Calu3 (cell line): ENCODE measurements at regions not wholly inside any gene's neighbourhood (a gene's known extent, or its start where the extent isn't known, plus 50 kb on each side); places are given as distances from the start of the nearest gene placed in this dataset.
"Not testable (repeated sequence)": the region's sequence is repeated elsewhere in the genome, so short reads cannot be mapped to it uniquely, and the experiment has no call there.

Experiments
- BruUV-seq: library from RNA; stranded (reverse); fragments of 400-500 nt; replicated peaks from 2 replicates; lab custom pipeline; 2021; lab: Mats Ljungman, UMichigan
- CTCF ChIA-PET: fragments of 300-600 bp; sonication (Branson Sonifier 250); formaldehyde crosslinking; loops from one replicate; lab custom pipeline; 2022; ENCODE audit warnings: antibody characterized with exemption; lab: Charles Lee
- DNase-seq: peaks from one replicate; pipeline ENCODE4 v3.0.0; 2022
- H3K27ac Mint-ChIP-seq: one replicate; pipeline ENCODE4 v1.8.0; 2022; ENCODE audit warnings: mixed read lengths; ENCODE audit not compliant: unreplicated experiment
- H3K27me3 Mint-ChIP-seq: one replicate; pipeline ENCODE4 v1.8.0; 2022; ENCODE audit warnings: mixed read lengths; ENCODE audit not compliant: unreplicated experiment
- H3K36me3 Mint-ChIP-seq: one replicate; pipeline ENCODE4 v1.8.0; 2022; ENCODE audit warnings: mild to moderate bottlenecking, moderate library complexity, mixed read lengths; ENCODE audit not compliant: insufficient read depth, unreplicated experiment
- H3K4me1 Mint-ChIP-seq: one replicate; pipeline ENCODE4 v1.8.0; 2022; ENCODE audit warnings: mild to moderate bottlenecking, low read depth, mixed read lengths; ENCODE audit not compliant: unreplicated experiment
- H3K4me3 Mint-ChIP-seq: one replicate; pipeline ENCODE4 v1.8.0; 2022; ENCODE audit warnings: mild to moderate bottlenecking, low read depth, moderate library complexity, mixed read lengths; ENCODE audit not compliant: unreplicated experiment
- H3K9me3 Mint-ChIP-seq: one replicate; pipeline ENCODE4 v1.8.0; 2022; ENCODE audit warnings: low read depth, mixed read lengths; ENCODE audit not compliant: unreplicated experiment
- CTCF ChIP-seq: fragments of 200-600 bp; IDR thresholded peaks from one replicate; pipeline ENCODE4 v1.8.0; 2022; ENCODE audit warnings: antibody characterized with exemption; ENCODE audit not compliant: unreplicated experiment
- intact Hi-C: fragments of 100-400 bp; cut with micrococcal nuclease; formaldehyde crosslinking; loops from one replicate; pipeline ENCODE4 v1.10.0; 2022; ENCODE audit not compliant: unreplicated experiment

DNA sequence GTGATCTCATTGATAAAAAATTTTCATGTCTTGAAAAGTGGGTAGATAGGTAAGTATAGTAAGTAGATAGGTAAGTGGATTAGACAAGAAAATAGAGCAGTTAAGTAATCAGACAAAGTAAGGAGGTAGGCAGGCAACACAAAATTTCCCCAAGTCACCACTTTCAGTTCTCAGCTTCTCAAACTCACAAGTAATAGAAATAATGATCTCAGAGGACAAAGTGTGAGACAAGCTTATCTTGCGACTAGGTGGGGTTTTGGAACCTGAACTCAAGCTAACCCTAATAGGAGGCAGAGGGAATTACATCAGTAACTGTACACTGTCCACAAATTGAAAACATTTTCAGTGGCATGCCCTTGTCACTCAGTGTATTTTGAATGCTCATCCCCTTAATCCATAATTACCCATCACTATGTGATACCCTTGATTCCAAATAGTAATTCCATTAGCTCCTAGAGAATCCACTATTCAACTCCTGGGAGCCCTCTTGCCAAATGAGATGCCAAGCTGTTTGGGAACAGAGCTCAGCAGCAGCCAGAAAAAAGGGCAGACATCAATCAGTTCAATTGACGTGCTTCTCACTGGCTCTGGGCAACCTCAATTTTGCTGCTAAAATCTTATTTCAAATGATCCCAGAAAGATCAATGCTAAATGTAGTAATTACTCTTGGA is 703.2 kb downstream of the XPNPEP1 start:
- TF ChIP-seq CTCF, result no peak
- Mint-ChIP-seq H3K27ac (no peak overlapping the region), H3K36me3 (no peaks in the 10 kb centered on the region), H3K4me1 (no peaks in the 10 kb centered on the region), H3K27me3 (no peaks in the 10 kb centered on the region), H3K4me3 (no peak overlapping the region), H3K9me3 (peaks cover 2% of the 10 kb centered on the region)
- intact Hi-C loops, result no loop called here
- no TSS peak for BruUV-seq
- CTCF ChIA-PET, result no interaction called here
- DNase-seq, result no peak

- Mint-ChIP-seq H3K27ac (no peak overlapping the region), H3K27me3 (no peaks in the 10 kb centered on the region), H3K4me1 (no peaks in the 10 kb centered on the region), H3K9me3 (peaks cover 2% of the 10 kb centered on the region), H3K4me3 (no peak overlapping the region), H3K36me3 (no peaks in the 10 kb centered on the region)
- no peak for DNase-seq
- intact Hi-C loops, result no loop called here
- no peak for TF ChIP-seq CTCF
- CTCF ChIA-PET, result no interaction called here
- BruUV-seq, result no TSS peak
Observed at GRCh38 chr10:109218207-109218606, 705.1 kb downstream of the XPNPEP1 start.

- no peak for DNase-seq
- H3K4me1 Mint-ChIP-seq, result no peaks in the 10 kb centered on the region
- intact Hi-C loops, result no loop called here
- no peak overlapping the region for H3K27ac Mint-ChIP-seq
- H3K27me3 Mint-ChIP-seq, result no peaks in the 10 kb centered on the region
- no peak overlapping the region for H3K4me3 Mint-ChIP-seq
- H3K36me3 Mint-ChIP-seq, result no peaks in the 10 kb centered on the region
- no TSS peak for BruUV-seq
- CTCF ChIA-PET, result no interaction called here
- H3K9me3 Mint-ChIP-seq, result peaks cover 2% of the 10 kb centered on the region
- TF ChIP-seq CTCF, result no peak
Observed at GRCh38 chr10:109215291-109216075, 707.8 kb downstream of the XPNPEP1 start.

GRCh38 chr10:109214891-109215290 is 708.4 kb downstream of the XPNPEP1 start:
- CTCF ChIA-PET, result interaction anchor here (0.8 kb wide), 1 partner anchor 438 kb away, joined by 6 read pairs; no protein-coding TSS in a partner anchor
- H3K36me3 Mint-ChIP-seq, DNase-seq, intact Hi-C loops, H3K9me3 Mint-ChIP-seq, BruUV-seq, H3K4me1 Mint-ChIP-seq, H3K27me3 Mint-ChIP-seq, H3K27ac Mint-ChIP-seq, H3K4me3 Mint-ChIP-seq: not testable (repeated sequence)
